NCI-H187 (cell line): ENCODE measurements at regions not wholly inside any gene's neighbourhood (a gene's known extent, or its start where the extent isn't known, plus 50 kb on each side); places are given as distances from the start of the nearest gene placed in this dataset.
"Not testable (repeated sequence)": the region's sequence is repeated elsewhere in the genome, so short reads cannot be mapped to it uniquely, and the experiment has no call there.

Source experiments
- DNase-seq, 2 experiments: peaks; one replicate each; lab custom pipeline; 2025; lab: John Stamatoyannopoulos, UW

GRCh38 chr22:22977479-22978200 is 90.0 kb downstream of the IGLL5 start:
- no peak for DNase-seq

GRCh38 chr22:22978637-22979036 is 91.0 kb downstream of the IGLL5 start:
- no peak for DNase-seq

GRCh38 chr22:22979121-22979724 is 91.1 kb upstream of the GNAZ start:
- DNase-seq = no peak

- no peak for DNase-seq
These were observed 90.4 kb upstream of the GNAZ start for GRCh38 chr22:22979954-22980353.

- no peak for DNase-seq
These were observed 88.4 kb upstream of the GNAZ start for GRCh38 chr22:22981670-22982571.

- DNase-seq = no peak
These were observed 87.7 kb upstream of the GNAZ start for GRCh38 chr22:22982616-22983015.

- DNase-seq = no peak
These were observed 87.2 kb upstream of the GNAZ start for GRCh38 chr22:22983123-22983522.

GRCh38 chr22:22983816-22984215 is 86.5 kb upstream of the GNAZ start:
- DNase-seq = no peak

GRCh38 chr22:22984967-22985366 is 85.4 kb upstream of the GNAZ start:
- DNase-seq = no peak

GRCh38 chr22:22986008-22986407 is 84.3 kb upstream of the GNAZ start:
- DNase-seq = no peak

GRCh38 chr22:22986640-22987039 is 83.7 kb upstream of the GNAZ start:
- no peak for DNase-seq

- DNase-seq = no peak
These were observed 82.2 kb upstream of the GNAZ start for GRCh38 chr22:22988150-22988549.

- no peak for DNase-seq
These were observed 81.5 kb upstream of the GNAZ start for GRCh38 chr22:22988785-22989184.

GRCh38 chr22:22989856-22990255 is 80.5 kb upstream of the GNAZ start:
- no peak for DNase-seq

- not testable (repeated sequence) for DNase-seq
These were observed 79.4 kb upstream of the GNAZ start for GRCh38 chr22:22990711-22991505.

- no peak for DNase-seq
These were observed 77.8 kb upstream of the GNAZ start for GRCh38 chr22:22992474-22992873.

GRCh38 chr22:22993184-22993583 is 77.1 kb upstream of the GNAZ start:
- DNase-seq = no peak

GRCh38 chr22:22995166-22995565 is 75.2 kb upstream of the GNAZ start:
- DNase-seq = no peak

- no peak for DNase-seq
These were observed 73.6 kb upstream of the GNAZ start for GRCh38 chr22:22996511-22997261.

GRCh38 chr22:22997262-22997898 is 72.9 kb upstream of the GNAZ start:
- DNase-seq = no peak

GRCh38 chr22:22997988-22998387 is 72.3 kb upstream of the GNAZ start:
- no peak for DNase-seq
